ENCODE measurements at regions not wholly inside any gene's neighbourhood (a gene's known extent, or its start where the extent isn't known, plus 50 kb on each side); places are given as distances from the start of the nearest gene placed in this dataset.

DNA sequence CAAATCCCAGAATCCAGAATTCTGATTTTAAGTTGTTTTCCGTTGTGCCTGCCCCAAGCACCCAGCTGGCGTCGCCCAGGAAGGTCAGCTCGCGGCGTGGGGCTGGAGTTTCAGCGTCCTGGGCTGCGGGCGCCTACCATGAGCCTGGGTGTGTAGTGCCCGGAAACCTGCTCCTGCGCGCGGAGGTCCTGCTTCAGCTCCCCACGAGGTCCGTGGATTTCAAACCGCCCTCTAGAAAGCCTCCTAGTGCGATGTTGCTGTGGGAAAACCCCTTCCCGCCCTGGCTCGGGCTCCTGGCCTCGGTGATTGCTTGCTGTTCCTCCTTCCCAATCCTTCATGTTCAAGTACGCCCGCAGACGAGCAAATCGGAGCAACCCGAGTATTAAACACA is 51.3 kb upstream of the NRN1 start:
- Histone ChIP-seq H3K27me3 (ENCODE audit: insufficient read depth) (no peaks in the 10 kb centered on the region), H3K9me2 (ENCODE audit: insufficient read depth) (no peaks in the 10 kb centered on the region), H3K27ac (ENCODE audit: low read depth) (no peak overlapping the region), H3K4me1 (ENCODE audit: insufficient read depth) (no peaks in the 10 kb centered on the region), H2AFZ (0 out of 2 replicates have a peak overlapping the region, but pooled peaks have one; percentile 45), H3K79me2 (replicated peaks; ENCODE audit: insufficient read depth) (no peaks in the 10 kb centered on the region), H3K36me3 (ENCODE audit: insufficient read depth) (no peaks in the 10 kb centered on the region), H3K4me3 (no peak overlapping the region), H3F3A (replicated peaks; ENCODE audit: low read depth) (no peaks in the 10 kb centered on the region), H4K20me1 (replicated peaks; ENCODE audit: insufficient read depth) (no peaks in the 10 kb centered on the region), H3K4me2 (no peak overlapping the region)
- Mint-ChIP-seq H3K9me3 (no peaks in the 10 kb centered on the region), H3K27ac (no peak overlapping the region), H3K4me3 (no peak overlapping the region), H3K4me1 (no peaks in the 10 kb centered on the region), H3K27me3 (ENCODE audit: insufficient read depth, low read depth, poor library complexity) (no peaks in the 10 kb centered on the region), H3K36me3 (ENCODE audit: low read depth) (no peaks in the 10 kb centered on the region)
- ATAC-seq: peak; percentile 35; the same call in 2 of the 3 replicates
- DNase-seq (ENCODE audit: low spot score): peak; percentile 19
- TF ChIP-seq STAT1 (IDR thresholded peaks at IDR 0.05; ENCODE audit: unreplicated experiment): no peak
- TF ChIP-seq EZH2 (IDR thresholded peaks at IDR 0.05; ENCODE audit: low read depth, unreplicated experiment): no peak
- TF ChIP-seq, protein P1, sequence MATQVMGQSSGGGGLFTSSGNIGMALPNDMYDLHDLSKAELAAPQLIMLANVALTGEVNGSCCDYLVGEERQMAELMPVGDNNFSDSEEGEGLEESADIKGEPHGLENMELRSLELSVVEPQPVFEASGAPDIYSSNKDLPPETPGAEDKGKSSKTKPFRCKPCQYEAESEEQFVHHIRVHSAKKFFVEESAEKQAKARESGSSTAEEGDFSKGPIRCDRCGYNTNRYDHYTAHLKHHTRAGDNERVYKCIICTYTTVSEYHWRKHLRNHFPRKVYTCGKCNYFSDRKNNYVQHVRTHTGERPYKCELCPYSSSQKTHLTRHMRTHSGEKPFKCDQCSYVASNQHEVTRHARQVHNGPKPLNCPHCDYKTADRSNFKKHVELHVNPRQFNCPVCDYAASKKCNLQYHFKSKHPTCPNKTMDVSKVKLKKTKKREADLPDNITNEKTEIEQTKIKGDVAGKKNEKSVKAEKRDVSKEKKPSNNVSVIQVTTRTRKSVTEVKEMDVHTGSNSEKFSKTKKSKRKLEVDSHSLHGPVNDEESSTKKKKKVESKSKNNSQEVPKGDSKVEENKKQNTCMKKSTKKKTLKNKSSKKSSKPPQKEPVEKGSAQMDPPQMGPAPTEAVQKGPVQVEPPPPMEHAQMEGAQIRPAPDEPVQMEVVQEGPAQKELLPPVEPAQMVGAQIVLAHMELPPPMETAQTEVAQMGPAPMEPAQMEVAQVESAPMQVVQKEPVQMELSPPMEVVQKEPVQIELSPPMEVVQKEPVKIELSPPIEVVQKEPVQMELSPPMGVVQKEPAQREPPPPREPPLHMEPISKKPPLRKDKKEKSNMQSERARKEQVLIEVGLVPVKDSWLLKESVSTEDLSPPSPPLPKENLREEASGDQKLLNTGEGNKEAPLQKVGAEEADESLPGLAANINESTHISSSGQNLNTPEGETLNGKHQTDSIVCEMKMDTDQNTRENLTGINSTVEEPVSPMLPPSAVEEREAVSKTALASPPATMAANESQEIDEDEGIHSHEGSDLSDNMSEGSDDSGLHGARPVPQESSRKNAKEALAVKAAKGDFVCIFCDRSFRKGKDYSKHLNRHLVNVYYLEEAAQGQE (IDR thresholded peaks at IDR 0.05; ENCODE audit: unreplicated experiment): no peak
- no peak for TF ChIP-seq POLR2AphosphoS5 (IDR thresholded peaks at IDR 0.05; ENCODE audit: low read depth)
- TF ChIP-seq NANOG (IDR thresholded peaks at IDR 0.05; ENCODE audit: borderline replicate concordance): no peak

DNA sequence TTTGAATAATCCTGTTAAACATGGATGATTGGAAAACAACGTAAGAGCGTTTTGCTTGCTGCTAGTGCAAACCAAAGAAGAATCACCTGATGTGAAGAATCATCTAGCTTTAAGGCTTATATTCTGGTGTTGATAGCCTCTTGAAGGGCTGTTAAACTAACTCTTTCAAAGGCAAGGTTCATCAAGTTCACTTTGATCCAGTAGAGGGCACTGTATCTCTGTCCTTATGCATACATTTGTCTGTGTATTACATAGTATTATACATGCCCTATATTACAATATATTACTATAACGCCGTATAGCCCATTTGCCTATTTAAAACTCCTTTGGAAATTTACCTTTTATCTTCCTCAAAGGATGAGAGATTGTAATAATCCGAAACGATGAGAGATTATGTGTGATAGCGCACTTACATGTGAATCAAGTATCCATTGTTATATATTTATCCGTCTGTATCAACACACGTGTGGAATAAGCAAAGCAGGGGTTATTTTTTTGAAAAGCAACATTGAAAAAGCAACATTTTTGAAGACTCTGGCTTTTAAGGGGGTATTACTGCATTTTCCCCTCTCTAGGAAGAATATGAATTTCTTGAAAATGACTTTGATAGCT is 50.8 kb upstream of the NRN1 start:
- Histone ChIP-seq H3K9me2 (ENCODE audit: insufficient read depth) (no peaks in the 10 kb centered on the region), H3K27ac (ENCODE audit: low read depth) (no peak overlapping the region), H4K20me1 (replicated peaks; ENCODE audit: insufficient read depth) (no peaks in the 10 kb centered on the region), H3K4me2 (no peak overlapping the region), H3K4me1 (ENCODE audit: insufficient read depth) (no peaks in the 10 kb centered on the region), H3F3A (replicated peaks; ENCODE audit: low read depth) (no peaks in the 10 kb centered on the region), H3K4me3 (no peak overlapping the region), H3K27me3 (ENCODE audit: insufficient read depth) (no peaks in the 10 kb centered on the region), H3K79me2 (replicated peaks; ENCODE audit: insufficient read depth) (no peaks in the 10 kb centered on the region), H3K36me3 (ENCODE audit: insufficient read depth) (no peaks in the 10 kb centered on the region), H2AFZ (no peak overlapping the region)
- Mint-ChIP-seq H3K36me3 (ENCODE audit: low read depth) (no peaks in the 10 kb centered on the region), H3K4me1 (no peaks in the 10 kb centered on the region), H3K27ac (no peak overlapping the region), H3K27me3 (ENCODE audit: insufficient read depth, low read depth, poor library complexity) (no peaks in the 10 kb centered on the region), H3K4me3 (no peak overlapping the region), H3K9me3 (no peaks in the 10 kb centered on the region)
- ATAC-seq (peak; percentile 86), DNase-seq (ENCODE audit: low spot score) (peak; percentile 78)
- TF ChIP-seq, protein P1 (IDR thresholded peaks at IDR 0.05; ENCODE audit: unreplicated experiment): no peak
- TF ChIP-seq, protein P2, sequence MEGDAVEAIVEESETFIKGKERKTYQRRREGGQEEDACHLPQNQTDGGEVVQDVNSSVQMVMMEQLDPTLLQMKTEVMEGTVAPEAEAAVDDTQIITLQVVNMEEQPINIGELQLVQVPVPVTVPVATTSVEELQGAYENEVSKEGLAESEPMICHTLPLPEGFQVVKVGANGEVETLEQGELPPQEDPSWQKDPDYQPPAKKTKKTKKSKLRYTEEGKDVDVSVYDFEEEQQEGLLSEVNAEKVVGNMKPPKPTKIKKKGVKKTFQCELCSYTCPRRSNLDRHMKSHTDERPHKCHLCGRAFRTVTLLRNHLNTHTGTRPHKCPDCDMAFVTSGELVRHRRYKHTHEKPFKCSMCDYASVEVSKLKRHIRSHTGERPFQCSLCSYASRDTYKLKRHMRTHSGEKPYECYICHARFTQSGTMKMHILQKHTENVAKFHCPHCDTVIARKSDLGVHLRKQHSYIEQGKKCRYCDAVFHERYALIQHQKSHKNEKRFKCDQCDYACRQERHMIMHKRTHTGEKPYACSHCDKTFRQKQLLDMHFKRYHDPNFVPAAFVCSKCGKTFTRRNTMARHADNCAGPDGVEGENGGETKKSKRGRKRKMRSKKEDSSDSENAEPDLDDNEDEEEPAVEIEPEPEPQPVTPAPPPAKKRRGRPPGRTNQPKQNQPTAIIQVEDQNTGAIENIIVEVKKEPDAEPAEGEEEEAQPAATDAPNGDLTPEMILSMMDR (conservative IDR thresholded peaks at IDR 0.05; ENCODE audit: low read depth in 2 of 2): peak; percentile 71 to 85
- TF ChIP-seq ZNF331 (CRISPR knock-in tag; IDR thresholded peaks at IDR 0.05; ENCODE audit: low read depth): no peak
- TF ChIP-seq JUNB (IDR thresholded peaks at IDR 0.05; ENCODE audit: unreplicated experiment): no peak
- TF ChIP-seq, protein P3, sequence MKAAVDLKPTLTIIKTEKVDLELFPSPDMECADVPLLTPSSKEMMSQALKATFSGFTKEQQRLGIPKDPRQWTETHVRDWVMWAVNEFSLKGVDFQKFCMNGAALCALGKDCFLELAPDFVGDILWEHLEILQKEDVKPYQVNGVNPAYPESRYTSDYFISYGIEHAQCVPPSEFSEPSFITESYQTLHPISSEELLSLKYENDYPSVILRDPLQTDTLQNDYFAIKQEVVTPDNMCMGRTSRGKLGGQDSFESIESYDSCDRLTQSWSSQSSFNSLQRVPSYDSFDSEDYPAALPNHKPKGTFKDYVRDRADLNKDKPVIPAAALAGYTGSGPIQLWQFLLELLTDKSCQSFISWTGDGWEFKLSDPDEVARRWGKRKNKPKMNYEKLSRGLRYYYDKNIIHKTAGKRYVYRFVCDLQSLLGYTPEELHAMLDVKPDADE (IDR thresholded peaks at IDR 0.05): no peak
- no peak for TF ChIP-seq ZNF114 (CRISPR knock-in tag; IDR thresholded peaks at IDR 0.05)
